ENCODE measurements at regions not wholly inside any gene's neighbourhood (a gene's known extent, or its start where the extent isn't known, plus 50 kb on each side); places are given as distances from the start of the nearest gene placed in this dataset.

DNA sequence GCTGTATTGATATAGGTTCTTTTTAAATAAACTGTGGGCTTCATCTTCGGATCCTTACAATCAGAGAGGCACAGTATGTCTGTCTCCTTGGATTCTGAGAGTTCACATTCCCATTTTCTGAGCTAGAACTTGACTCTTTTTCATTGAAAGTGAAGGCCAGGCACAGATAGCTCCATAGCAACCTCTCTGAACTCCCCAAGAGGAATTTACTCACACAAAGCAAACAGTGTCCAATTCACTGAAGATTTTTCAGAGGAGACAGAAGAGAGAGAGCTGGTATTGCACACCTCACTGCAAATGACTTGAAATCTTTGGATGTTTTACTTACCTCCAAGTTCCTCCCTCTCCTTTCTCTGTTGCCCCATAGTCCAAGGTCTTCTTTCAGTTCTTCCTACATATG lies 130.9 kb upstream of the CASK start:
- TF ChIP-seq, protein P1, sequence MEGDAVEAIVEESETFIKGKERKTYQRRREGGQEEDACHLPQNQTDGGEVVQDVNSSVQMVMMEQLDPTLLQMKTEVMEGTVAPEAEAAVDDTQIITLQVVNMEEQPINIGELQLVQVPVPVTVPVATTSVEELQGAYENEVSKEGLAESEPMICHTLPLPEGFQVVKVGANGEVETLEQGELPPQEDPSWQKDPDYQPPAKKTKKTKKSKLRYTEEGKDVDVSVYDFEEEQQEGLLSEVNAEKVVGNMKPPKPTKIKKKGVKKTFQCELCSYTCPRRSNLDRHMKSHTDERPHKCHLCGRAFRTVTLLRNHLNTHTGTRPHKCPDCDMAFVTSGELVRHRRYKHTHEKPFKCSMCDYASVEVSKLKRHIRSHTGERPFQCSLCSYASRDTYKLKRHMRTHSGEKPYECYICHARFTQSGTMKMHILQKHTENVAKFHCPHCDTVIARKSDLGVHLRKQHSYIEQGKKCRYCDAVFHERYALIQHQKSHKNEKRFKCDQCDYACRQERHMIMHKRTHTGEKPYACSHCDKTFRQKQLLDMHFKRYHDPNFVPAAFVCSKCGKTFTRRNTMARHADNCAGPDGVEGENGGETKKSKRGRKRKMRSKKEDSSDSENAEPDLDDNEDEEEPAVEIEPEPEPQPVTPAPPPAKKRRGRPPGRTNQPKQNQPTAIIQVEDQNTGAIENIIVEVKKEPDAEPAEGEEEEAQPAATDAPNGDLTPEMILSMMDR (IDR thresholded peaks at IDR 0.05; ENCODE audit: low read length) = no peak
- no peak for TF ChIP-seq EZH2 (IDR thresholded peaks at IDR 0.05; ENCODE audit: borderline replicate concordance, low read length)

Measured in OCI-LY1 (cell line).